ENCODE measurements at regions not wholly inside any gene's neighbourhood (a gene's known extent, or its start where the extent isn't known, plus 50 kb on each side); places are given as distances from the start of the nearest gene placed in this dataset.

GRCh38 chr5:74054139-74054538 lies 428.1 kb downstream of the ARHGEF28 start:
- Histone ChIP-seq H2AFZ (no peak overlapping the region), H3K79me2 (replicated peaks; ENCODE audit: insufficient read depth) (no peaks in the 10 kb centered on the region), H3K4me3 (no peak overlapping the region), H3K36me3 (ENCODE audit: insufficient read depth) (no peaks in the 10 kb centered on the region), H4K20me1 (replicated peaks; ENCODE audit: insufficient read depth) (no peaks in the 10 kb centered on the region), H3K9me2 (ENCODE audit: insufficient read depth) (peaks cover 3% of the 10 kb centered on the region; the same call in 1 of the 2 replicates), H3K4me1 (ENCODE audit: insufficient read depth) (peaks cover 9% of the 10 kb centered on the region), H3K4me2 (no peak overlapping the region), H3K27me3 (ENCODE audit: insufficient read depth) (no peaks in the 10 kb centered on the region), H3K27ac (ENCODE audit: low read depth) (no peak overlapping the region), H3F3A (replicated peaks; ENCODE audit: low read depth) (no peaks in the 10 kb centered on the region)
- H3K27ac Mint-ChIP-seq = no peak overlapping the region
- H3K27me3 Mint-ChIP-seq (ENCODE audit: insufficient read depth, low read depth, poor library complexity) = peaks cover 3% of the 10 kb centered on the region
- ATAC-seq (no peak), DNase-seq (ENCODE audit: low spot score) (no peak)
- H3K9me3 Mint-ChIP-seq = no peaks in the 10 kb centered on the region
- H3K4me1 Mint-ChIP-seq = peaks cover 28% of the 10 kb centered on the region
- TF ChIP-seq JUNB (IDR thresholded peaks at IDR 0.05; ENCODE audit: unreplicated experiment) = no peak
- TF ChIP-seq ZNF462 (CRISPR knock-in tag; IDR thresholded peaks at IDR 0.05) = no peak
- TF ChIP-seq POLR2AphosphoS5 (IDR thresholded peaks at IDR 0.05; ENCODE audit: low read depth) = no peak
- TF ChIP-seq EZH2 (IDR thresholded peaks at IDR 0.05; ENCODE audit: low read depth, unreplicated experiment) = no peak
- no peak for TF ChIP-seq STAT1 (IDR thresholded peaks at IDR 0.05; ENCODE audit: unreplicated experiment)
- TF ChIP-seq CTCF (conservative IDR thresholded peaks at IDR 0.05; ENCODE audit: low read depth in 2 of 2) = no peak
- TF ChIP-seq REST (IDR thresholded peaks at IDR 0.05; ENCODE audit: unreplicated experiment) = no peak
- TF ChIP-seq ZNF114 (CRISPR knock-in tag; IDR thresholded peaks at IDR 0.05) = no peak
- no peak for TF ChIP-seq ZNF331 (CRISPR knock-in tag; IDR thresholded peaks at IDR 0.05; ENCODE audit: low read depth)
- no peak for TF ChIP-seq EZH2phosphoT487 (IDR thresholded peaks at IDR 0.05; ENCODE audit: unreplicated experiment)
- TF ChIP-seq ETS1 (IDR thresholded peaks at IDR 0.05) = no peak
- TF ChIP-seq NANOG (IDR thresholded peaks at IDR 0.05; ENCODE audit: borderline replicate concordance) = no peak
- H3K4me3 Mint-ChIP-seq = no peak overlapping the region
- no peaks in the 10 kb centered on the region for H3K36me3 Mint-ChIP-seq (ENCODE audit: low read depth)

Measured in GM23338 (cell line).